ENCODE measurements at regions not wholly inside any gene's neighbourhood (a gene's known extent, or its start where the extent isn't known, plus 50 kb on each side); places are given as distances from the start of the nearest gene placed in this dataset.

GRCh38 chr17:74018115-74018514 is 185.4 kb upstream of the RPL38 start:
- TF ChIP-seq, protein P1, sequence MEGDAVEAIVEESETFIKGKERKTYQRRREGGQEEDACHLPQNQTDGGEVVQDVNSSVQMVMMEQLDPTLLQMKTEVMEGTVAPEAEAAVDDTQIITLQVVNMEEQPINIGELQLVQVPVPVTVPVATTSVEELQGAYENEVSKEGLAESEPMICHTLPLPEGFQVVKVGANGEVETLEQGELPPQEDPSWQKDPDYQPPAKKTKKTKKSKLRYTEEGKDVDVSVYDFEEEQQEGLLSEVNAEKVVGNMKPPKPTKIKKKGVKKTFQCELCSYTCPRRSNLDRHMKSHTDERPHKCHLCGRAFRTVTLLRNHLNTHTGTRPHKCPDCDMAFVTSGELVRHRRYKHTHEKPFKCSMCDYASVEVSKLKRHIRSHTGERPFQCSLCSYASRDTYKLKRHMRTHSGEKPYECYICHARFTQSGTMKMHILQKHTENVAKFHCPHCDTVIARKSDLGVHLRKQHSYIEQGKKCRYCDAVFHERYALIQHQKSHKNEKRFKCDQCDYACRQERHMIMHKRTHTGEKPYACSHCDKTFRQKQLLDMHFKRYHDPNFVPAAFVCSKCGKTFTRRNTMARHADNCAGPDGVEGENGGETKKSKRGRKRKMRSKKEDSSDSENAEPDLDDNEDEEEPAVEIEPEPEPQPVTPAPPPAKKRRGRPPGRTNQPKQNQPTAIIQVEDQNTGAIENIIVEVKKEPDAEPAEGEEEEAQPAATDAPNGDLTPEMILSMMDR (IDR thresholded peaks at IDR 0.05): no peak
- no peak for TF ChIP-seq POLR2A (IDR thresholded peaks at IDR 0.05)

Data from esophagus squamous epithelium (tissue), 4 donors.